ENCODE measurements at regions not wholly inside any gene's neighbourhood (a gene's known extent, or its start where the extent isn't known, plus 50 kb on each side); places are given as distances from the start of the nearest gene placed in this dataset.

- no peak for DNase-seq
Measured at GRCh38 chr6:51554029-51554428, 533.4 kb downstream of the PKHD1 start.

DNA sequence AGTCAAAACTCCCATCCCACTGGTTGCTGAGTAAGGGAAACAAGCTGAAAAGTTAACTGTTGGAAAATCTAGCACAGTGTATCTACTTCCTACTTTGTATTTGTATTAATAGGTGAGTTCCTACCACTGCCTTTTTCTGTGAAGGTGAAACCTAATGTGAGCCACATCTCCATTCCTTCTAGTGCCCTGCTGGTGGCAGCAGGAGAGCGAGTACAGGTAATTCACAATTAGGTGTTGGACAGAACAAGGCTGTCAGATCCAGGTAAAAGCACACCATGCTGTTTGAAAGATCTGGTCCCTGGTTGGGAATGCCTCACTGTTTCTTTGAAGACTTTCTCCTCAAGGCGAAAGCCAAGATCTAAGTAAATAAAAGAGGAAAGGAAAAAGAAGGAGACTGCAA lies 528.4 kb downstream of the PKHD1 start:
- DNase-seq, result no peak

- no peak for DNase-seq
Measured at GRCh38 chr6:51562198-51562597, 525.2 kb downstream of the PKHD1 start.
